ENCODE measurements at regions not wholly inside any gene's neighbourhood (a gene's known extent, or its start where the extent isn't known, plus 50 kb on each side); places are given as distances from the start of the nearest gene placed in this dataset.

DNA sequence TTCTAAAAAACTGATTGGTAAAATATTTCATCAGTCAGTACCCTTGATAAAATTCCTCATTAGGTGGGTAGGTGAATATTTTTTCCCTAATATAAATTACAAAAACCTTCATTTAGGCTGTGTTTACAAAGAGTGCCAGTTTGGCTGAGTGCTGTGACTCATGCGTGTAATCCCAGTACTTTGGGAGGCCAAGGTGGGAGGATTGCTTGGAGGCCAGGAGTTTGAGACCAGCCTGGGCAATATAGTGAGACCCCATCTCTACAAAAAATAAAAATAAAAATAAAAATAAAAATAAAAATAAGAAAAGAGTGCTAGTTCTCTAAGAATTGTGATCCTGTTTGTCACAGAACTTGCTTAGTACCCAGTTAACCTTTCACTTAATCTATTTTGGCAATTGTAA is 398.4 kb upstream of the RGS6 start:
- TF ChIP-seq POLR2A (IDR thresholded peaks at IDR 0.05): no peak
- TF ChIP-seq, protein P1, sequence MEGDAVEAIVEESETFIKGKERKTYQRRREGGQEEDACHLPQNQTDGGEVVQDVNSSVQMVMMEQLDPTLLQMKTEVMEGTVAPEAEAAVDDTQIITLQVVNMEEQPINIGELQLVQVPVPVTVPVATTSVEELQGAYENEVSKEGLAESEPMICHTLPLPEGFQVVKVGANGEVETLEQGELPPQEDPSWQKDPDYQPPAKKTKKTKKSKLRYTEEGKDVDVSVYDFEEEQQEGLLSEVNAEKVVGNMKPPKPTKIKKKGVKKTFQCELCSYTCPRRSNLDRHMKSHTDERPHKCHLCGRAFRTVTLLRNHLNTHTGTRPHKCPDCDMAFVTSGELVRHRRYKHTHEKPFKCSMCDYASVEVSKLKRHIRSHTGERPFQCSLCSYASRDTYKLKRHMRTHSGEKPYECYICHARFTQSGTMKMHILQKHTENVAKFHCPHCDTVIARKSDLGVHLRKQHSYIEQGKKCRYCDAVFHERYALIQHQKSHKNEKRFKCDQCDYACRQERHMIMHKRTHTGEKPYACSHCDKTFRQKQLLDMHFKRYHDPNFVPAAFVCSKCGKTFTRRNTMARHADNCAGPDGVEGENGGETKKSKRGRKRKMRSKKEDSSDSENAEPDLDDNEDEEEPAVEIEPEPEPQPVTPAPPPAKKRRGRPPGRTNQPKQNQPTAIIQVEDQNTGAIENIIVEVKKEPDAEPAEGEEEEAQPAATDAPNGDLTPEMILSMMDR (IDR thresholded peaks at IDR 0.05): no peak
